DMS153 treated with DMSO at 0.1 percent for 48 hours (cell line): ENCODE measurements at regions not wholly inside any gene's neighbourhood (a gene's known extent, or its start where the extent isn't known, plus 50 kb on each side); places are given as distances from the start of the nearest gene placed in this dataset.
"Not testable (repeated sequence)": the region's sequence is repeated elsewhere in the genome, so short reads cannot be mapped to it uniquely, and the experiment has no call there.

ENCODE experiments used
- DNase-seq: peaks from one replicate; lab custom pipeline; 2025; ENCODE audit not compliant: unreplicated experiment; lab: John Stamatoyannopoulos, UW

- DNase-seq: no peak
These were observed 201.6 kb upstream of the B3GAT1 start for GRCh38 chr11:134613646-134614045.

- DNase-seq: no peak
These were observed 200.3 kb upstream of the B3GAT1 start for GRCh38 chr11:134612140-134613030.

GRCh38 chr11:134611537-134611936 is 199.5 kb upstream of the B3GAT1 start:
- DNase-seq: no peak

DNA sequence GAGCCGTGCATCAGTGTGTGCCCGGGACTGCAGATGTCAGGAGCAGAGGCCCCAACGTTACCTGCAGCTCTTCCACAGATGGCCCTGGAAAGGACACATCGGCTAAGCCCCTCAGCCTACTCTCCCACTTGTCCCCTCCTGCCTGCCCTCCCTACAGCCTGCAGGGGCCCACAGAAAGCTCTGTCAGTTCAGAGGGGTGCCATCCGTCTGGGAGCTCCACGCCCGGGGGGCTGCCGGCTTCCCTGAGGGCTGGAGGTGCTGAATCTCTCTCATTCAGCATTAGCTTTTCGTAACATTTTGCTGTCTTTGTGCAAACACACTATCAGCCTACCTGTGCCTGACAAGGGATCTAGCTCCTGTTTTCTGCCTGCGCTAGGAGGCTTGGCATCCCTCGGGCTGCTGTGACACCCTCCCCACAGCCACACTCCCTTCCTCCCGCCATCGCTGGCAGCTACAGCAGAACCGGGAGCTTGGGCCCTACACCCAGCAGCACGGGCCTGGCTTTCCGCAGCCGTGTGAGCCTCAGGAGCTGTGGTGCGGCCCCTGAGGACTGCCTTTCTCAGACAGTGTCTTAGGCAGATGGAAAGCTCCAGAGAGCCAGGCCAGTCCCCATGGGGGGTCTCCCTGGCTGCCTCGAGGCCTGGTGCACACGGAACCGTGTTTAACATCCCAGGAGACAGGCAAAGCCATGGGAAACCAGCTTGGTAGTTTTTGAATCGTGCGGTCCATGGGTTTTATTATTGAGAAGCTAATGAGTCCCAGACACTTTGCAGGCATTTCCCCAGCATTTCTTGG is 198.3 kb upstream of the B3GAT1 start:
- DNase-seq: no peak

GRCh38 chr11:134609361-134610115 is 197.5 kb upstream of the B3GAT1 start:
- no peak for DNase-seq

DNA sequence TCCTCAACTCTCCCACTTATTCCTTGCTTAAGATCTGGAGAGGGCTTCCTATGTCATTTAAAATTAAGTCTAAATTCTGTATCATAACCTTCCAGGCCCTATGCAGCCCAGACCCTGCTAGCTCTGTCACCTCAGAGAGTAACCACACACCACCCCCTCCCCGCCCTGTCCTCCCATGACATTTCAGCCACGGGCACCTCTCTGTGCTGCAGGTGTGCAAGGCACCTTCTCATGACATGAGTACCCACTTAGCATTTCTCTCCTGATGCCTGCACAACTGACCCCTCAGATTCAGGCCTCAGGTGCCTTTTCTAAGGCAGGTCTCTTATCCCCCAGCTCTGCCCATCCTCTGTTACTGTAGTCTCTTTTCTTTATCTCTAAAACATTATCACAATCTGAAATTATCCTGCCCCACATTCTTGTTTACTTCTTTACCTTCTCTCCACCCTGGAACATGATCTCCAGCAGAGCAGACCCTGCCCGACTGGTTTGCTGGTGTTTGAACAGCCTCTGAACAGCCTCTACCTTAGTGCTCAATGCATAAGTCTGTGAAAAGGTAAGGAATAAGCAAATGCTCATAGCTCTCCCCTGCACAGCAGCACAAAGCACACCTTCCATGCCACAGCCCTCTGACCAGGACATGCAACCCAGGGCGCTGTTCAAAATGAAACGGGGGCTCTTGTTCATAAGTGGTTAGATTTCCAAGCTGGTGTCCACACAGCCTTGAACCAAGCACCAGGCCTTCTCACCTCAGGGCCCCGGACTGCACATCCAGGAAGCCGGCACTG is 196.1 kb upstream of the B3GAT1 start:
- no peak for DNase-seq

DNA sequence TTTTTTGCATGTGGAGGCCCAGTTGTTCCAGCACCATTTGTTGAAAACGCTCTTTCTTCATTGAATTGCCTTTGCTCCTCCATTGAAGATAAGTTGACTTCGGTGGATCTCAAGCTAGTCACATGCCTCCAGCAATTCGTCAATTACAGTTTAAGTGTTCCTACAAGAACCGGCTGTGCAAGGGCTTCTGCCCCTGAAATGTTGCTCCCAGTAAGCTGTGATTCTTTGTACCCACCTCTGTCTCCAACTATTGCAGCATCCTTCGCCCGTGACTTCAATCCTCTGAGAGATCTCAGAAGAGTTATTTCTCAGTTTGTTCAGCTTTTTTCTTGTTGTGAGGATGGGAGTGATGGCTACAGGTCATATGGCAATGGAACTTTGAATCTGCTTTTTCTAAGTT is 194.2 kb upstream of the B3GAT1 start:
- DNase-seq: no peak

GRCh38 chr11:134604886-134605285 is 192.8 kb upstream of the B3GAT1 start:
- no peak for DNase-seq

DNA sequence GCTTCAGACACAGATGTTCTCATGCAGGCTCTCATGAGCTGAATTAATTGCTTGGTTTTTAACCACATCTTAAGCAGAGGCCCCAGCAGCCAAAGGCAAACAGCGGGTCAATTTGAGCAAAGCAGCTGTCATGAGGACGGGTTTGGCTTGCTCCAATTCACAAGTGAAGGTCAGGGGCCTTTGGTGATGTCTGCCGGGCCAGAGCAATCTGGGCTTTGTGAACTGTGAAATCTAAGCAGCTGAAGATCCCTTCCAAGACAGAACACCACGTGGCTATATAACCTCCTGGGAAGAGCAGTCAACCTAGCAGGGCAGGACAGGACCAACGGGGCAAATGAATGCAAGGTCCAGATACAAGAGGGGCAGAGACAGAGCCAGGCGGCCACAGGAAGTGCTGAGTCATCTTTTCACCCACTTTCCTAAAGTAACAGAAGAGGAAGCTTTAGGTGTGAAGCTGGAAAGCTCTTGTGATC is 187.3 kb upstream of the B3GAT1 start:
- no peak for DNase-seq

- no peak for DNase-seq
These were observed 186.3 kb upstream of the B3GAT1 start for GRCh38 chr11:134598368-134598767.

- DNase-seq: no peak
These were observed 185.4 kb upstream of the B3GAT1 start for GRCh38 chr11:134597452-134597851.

DNA sequence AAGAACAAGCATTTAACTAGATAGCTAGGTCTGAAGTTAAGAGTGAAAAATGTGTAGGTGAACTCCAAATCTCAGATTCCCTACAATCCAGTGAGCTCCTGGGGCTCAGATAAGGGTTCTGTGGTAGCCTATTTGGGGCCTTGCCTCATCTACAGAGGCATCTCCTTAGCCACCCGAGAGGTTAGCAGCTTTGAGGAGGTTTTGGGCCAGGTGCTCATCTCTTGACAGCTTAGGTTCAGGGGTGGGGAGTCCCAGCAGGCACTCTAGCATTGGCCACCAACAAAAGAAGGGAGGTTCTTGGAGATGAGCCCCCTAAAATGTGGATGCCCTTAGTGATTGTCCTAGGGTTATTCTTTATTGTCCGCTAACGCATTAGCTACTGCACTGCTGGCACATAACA is 184.4 kb upstream of the B3GAT1 start:
- no peak for DNase-seq

GRCh38 chr11:134592391-134592990 is 180.4 kb upstream of the B3GAT1 start:
- peak; percentile 4 for DNase-seq

GRCh38 chr11:134591338-134591737 is 179.3 kb upstream of the B3GAT1 start:
- DNase-seq: no peak

DNA sequence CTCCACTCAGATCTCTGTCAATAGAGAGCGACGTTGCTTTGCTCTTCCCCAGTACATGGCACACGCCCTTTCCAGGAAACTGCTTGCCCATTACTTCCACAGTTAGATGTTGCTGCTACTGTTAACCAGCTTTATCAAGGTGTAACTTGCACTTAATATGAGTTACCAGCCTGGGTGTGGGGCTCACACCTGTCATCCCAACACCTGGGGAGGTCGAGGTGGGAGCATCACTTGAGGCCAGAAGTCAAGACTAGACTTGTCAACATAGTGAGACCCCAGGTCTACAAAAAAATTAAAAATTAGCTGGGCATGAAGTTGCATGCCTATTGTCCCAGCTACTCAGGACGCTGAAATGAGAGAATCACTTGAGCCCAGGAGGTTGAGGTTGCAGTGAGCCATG is 177.1 kb upstream of the B3GAT1 start:
- DNase-seq: no peak

DNA sequence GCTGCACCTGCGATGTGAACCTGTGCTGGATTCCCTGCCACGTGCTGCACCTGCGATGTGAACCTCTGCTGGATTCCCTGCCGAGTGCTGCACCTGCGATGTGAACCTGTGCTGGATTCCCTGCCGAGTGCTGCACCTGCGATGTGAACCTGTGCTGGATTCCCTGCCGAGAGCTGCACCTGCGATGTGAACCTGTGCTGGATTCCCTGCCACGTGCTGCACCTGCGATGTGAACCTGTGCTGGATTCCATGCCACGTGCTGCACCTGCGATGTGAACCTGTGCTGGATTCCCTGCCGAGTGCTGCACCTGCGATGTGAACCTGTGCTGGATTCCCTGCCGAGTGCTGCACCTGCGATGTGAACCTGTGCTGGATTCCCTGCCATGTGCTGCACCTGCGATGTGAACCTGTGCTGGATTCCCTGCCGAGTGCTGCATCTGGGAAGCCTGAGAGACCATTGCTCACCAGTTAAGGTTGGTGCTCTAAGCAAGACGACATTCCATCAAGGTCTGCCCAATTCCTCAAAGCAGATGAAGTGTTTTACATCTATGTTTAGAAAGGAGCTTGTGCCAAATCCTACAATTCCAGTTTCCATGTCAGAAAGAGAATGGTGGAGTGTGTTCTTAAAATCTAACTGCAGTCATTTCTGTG is 176.5 kb upstream of the B3GAT1 start:
- DNase-seq: not testable (repeated sequence)

DNA sequence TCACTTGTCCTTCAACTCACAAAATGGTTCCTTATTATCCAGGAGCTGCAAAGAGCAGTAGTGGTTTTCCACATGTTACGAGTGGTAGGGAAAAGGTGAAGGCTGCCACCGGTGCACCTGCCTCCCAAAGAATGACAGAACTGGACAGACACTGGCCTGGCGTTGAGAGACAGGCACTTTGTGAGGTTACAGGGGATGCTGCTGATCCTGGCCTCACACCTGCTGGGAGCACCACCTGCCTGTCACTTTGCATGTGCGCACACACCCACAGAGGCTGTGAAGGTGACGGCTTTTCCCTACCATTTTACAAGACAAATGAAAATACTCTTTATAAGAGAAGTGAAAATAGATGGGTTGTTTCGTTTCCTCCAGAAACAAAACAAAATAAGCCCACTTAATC is 175.3 kb upstream of the B3GAT1 start:
- DNase-seq: no peak

GRCh38 chr11:134586726-134587125 is 174.7 kb upstream of the B3GAT1 start:
- DNase-seq: no peak
